Keratinocyte (primary cell): ENCODE measurements at regions not wholly inside any gene's neighbourhood (a gene's known extent, or its start where the extent isn't known, plus 50 kb on each side); places are given as distances from the start of the nearest gene placed in this dataset.

Source experiments
- DNase-seq: peaks from one replicate; pipeline ENCODE4 v3.0.0-alpha.2; 2011; ENCODE audit warnings: low read depth, missing footprints, low spot score
- FAIRE-seq: peaks from 2 replicates; lab custom pipeline; 2011; peaks lifted over from hg19 to GRCh38; lab: Jason Lieb, UNC
- H2AFZ ChIP-seq: 2 replicates; pipeline ENCODE4 v1.6.0; 2012; ENCODE audit warnings: low read length, control low read depth, inconsistent platforms; ENCODE audit not compliant: control insufficient read depth
- H3K27ac ChIP-seq: 2 replicates; pipeline ENCODE4 v1.5.1; 2011; ENCODE audit warnings: low read length; ENCODE audit not compliant: control insufficient read depth, insufficient read depth
- H3K27me3 ChIP-seq: 3 replicates; pipeline ENCODE4 v1.6.0; 2011; ENCODE audit warnings: low read length; ENCODE audit not compliant: control insufficient read depth, insufficient read depth; ENCODE audit errors: extremely low read depth
- H3K36me3 ChIP-seq, 2 experiments: 2 replicates in 1 of 2; 3 replicates in 1 of 2; pipeline ENCODE4 v1.5.1; 2011; ENCODE audit warnings: low read length in 2 of 2, mild to moderate bottlenecking in 1 of 2; ENCODE audit not compliant: control insufficient read depth in 2 of 2, insufficient read depth in 2 of 2; ENCODE audit errors: extremely low read depth in 1 of 2
- H3K4me1 ChIP-seq: 3 replicates; pipeline ENCODE4 v1.5.1; 2011; ENCODE audit warnings: low read length; ENCODE audit not compliant: control insufficient read depth, insufficient read depth; ENCODE audit errors: extremely low read depth
- H3K4me2 ChIP-seq: 3 replicates; pipeline ENCODE4 v1.6.0; 2011; ENCODE audit warnings: low read depth, low read length; ENCODE audit not compliant: control insufficient read depth, insufficient read depth; ENCODE audit errors: extremely low read depth
- H3K4me3 ChIP-seq, 3 experiments: fragments of 200-600 bp in 1 of 3; sonication (generic) in 1 of 3; 2 replicates in 2 of 3; 3 replicates in 1 of 3; pipeline ENCODE4 v1.5.1; 2011 to 2016; ENCODE audit warnings: low read length in 3 of 3, mild to moderate bottlenecking in 3 of 3, control low read depth in 2 of 3, inconsistent platforms in 1 of 3, low read depth in 1 of 3, mixed read lengths in 1 of 3, mixed run types in 1 of 3, moderate library complexity in 1 of 3; ENCODE audit not compliant: control insufficient read depth in 2 of 3, insufficient read depth in 2 of 3; ENCODE audit errors: extremely low read depth in 1 of 3
- H3K79me2 ChIP-seq: 2 replicates; pipeline ENCODE4 v1.6.0; 2012; ENCODE audit warnings: low read length; ENCODE audit not compliant: control insufficient read depth, insufficient read depth
- H3K9ac ChIP-seq: 3 replicates; pipeline ENCODE4 v1.6.0; 2011; ENCODE audit warnings: low read length; ENCODE audit not compliant: control insufficient read depth, insufficient read depth; ENCODE audit errors: extremely low read depth
- H3K9me1 ChIP-seq: 3 replicates; pipeline ENCODE4 v1.6.0; 2011; ENCODE audit warnings: low read length; ENCODE audit not compliant: control insufficient read depth, insufficient read depth; ENCODE audit errors: extremely low read depth
- H3K9me3 ChIP-seq: 2 replicates; pipeline ENCODE4 v1.5.1; 2012; ENCODE audit warnings: low read depth, low read length; ENCODE audit not compliant: control insufficient read depth
- H4K20me1 ChIP-seq: 3 replicates; pipeline ENCODE4 v1.6.0; 2011; ENCODE audit warnings: low read length; ENCODE audit not compliant: control insufficient read depth, insufficient read depth; ENCODE audit errors: extremely low read depth
- EZH2 ChIP-seq: IDR thresholded peaks from one replicate; pipeline ENCODE4 v1.6.1; 2012; ENCODE audit warnings: inconsistent platforms, mild to moderate bottlenecking, low read length, moderate library complexity
- dilution Hi-C: fragments of 300-500 bp; cut with MboI; formaldehyde crosslinking; loops from one replicate; pipeline ENCODE4 v1.7.0; 2020; ENCODE audit warnings: low sequenced_read_pairs; ENCODE audit not compliant: extremely low pct_ligation_motif_present
- TF ChIP-seq, protein P1 (sequence below), 3 experiments: IDR thresholded peaks in 1 of 3; conservative IDR thresholded peaks in 1 of 3; optimal IDR thresholded peaks in 1 of 3; 2 replicates in 2 of 3; 3 replicates in 1 of 3; pipeline versions ENCODE3 to v1.5.1; 2011; ENCODE audit warnings: low read length in 3 of 3, mild to moderate bottlenecking in 3 of 3, moderate library complexity in 2 of 3, control low read depth in 1 of 3, inconsistent platforms in 1 of 3; ENCODE audit not compliant: insufficient read depth in 2 of 3; ENCODE audit errors: extremely low read depth in 1 of 3

DNA sequence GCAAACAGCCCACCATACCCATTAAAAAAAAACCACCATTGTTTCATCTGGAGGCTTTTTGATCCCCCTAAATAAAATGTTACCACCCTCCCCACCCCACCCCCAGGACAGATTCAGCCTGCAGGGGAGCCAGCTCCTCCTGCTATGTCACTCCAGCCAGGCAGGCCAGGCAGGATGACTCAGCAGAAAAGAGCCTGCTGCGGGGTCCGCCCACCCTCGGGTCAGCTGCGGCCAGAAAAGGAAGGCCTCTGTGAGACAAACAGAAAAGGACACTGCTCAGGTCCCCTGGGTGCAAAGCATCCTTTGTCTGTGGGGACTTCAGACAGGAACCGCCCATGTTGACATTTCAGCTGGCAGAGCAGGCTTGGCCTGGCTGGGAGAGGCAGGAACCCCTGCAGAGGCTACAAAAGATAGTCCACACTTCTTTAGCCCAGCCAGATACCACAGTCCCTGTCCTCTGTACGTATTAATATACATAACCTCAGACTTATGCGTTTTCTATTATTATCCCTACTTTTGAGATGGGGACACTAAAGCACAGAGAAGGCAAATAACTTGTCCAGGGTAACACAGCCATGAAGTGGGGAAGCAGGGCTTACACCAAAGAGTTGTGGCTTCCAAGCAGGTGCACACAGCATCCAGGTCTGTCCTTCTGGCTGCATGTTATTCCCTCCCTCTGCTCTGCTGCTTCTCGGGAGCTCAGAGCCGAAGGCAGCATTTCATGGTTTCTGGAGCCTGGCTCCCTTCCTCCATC is 147.7 kb downstream of the CPEB2 start:
- no peak overlapping the region for H3K4me3 ChIP-seq
- H3K4me1 ChIP-seq: no peaks in the 10 kb centered on the region
- no peaks in the 10 kb centered on the region for H3K9me3 ChIP-seq
- no peak overlapping the region for H3K4me2 ChIP-seq
- H3K36me3 ChIP-seq: no peaks in the 10 kb centered on the region
- no peaks in the 10 kb centered on the region for H3K79me2 ChIP-seq
- H3K9ac ChIP-seq: no peak overlapping the region
- dilution Hi-C loops: no loop called here
- no peaks in the 10 kb centered on the region for H4K20me1 ChIP-seq
- no peak for TF ChIP-seq EZH2
- TF ChIP-seq, protein P1, sequence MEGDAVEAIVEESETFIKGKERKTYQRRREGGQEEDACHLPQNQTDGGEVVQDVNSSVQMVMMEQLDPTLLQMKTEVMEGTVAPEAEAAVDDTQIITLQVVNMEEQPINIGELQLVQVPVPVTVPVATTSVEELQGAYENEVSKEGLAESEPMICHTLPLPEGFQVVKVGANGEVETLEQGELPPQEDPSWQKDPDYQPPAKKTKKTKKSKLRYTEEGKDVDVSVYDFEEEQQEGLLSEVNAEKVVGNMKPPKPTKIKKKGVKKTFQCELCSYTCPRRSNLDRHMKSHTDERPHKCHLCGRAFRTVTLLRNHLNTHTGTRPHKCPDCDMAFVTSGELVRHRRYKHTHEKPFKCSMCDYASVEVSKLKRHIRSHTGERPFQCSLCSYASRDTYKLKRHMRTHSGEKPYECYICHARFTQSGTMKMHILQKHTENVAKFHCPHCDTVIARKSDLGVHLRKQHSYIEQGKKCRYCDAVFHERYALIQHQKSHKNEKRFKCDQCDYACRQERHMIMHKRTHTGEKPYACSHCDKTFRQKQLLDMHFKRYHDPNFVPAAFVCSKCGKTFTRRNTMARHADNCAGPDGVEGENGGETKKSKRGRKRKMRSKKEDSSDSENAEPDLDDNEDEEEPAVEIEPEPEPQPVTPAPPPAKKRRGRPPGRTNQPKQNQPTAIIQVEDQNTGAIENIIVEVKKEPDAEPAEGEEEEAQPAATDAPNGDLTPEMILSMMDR (optimal IDR thresholded peaks at IDR 0.05 in 1 of 3, IDR thresholded peaks at IDR 0.05 in 1 of 3, conservative IDR thresholded peaks at IDR 0.05 in 1 of 3; ENCODE audit: extremely low read depth in 1 of 3, insufficient read depth in 2 of 3, low read length in 3 of 3): no peak
- no peak overlapping the region for H3K27ac ChIP-seq
- H2AFZ ChIP-seq: no peak overlapping the region
- FAIRE-seq (no peak), DNase-seq (no peak)
- no peaks in the 10 kb centered on the region for H3K27me3 ChIP-seq
- no peaks in the 10 kb centered on the region for H3K9me1 ChIP-seq

DNA sequence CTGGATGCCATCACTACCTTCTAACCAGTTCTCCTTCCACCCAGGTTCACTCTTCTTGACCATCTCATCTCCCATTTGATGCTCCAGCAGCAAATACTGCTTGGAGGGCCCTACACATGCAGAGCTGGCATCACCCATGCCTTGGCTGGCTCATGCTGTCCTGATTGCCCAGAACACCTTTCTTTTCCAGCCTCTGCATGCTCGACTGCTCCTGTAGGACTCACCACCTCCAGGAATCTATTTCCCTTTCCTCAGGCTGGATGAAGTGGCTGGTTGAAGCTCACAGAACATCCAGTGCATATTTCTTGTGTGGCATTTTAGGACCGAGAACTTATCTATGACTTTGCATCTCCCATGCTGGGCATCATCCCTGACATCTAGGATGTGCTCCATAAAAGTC is 148.3 kb downstream of the CPEB2 start:
- Histone ChIP-seq H2AFZ (no peak overlapping the region), H3K27ac (no peak overlapping the region), H3K9me3 (no peaks in the 10 kb centered on the region), H3K36me3 (no peaks in the 10 kb centered on the region), H3K4me3 (no peak overlapping the region), H4K20me1 (no peaks in the 10 kb centered on the region), H3K4me2 (no peak overlapping the region), H3K9me1 (no peaks in the 10 kb centered on the region), H3K9ac (no peak overlapping the region), H3K27me3 (no peaks in the 10 kb centered on the region), H3K79me2 (no peaks in the 10 kb centered on the region), H3K4me1 (no peaks in the 10 kb centered on the region)
- dilution Hi-C loops: no loop called here
- FAIRE-seq: no peak
- TF ChIP-seq EZH2: no peak
- no peak for DNase-seq

DNA sequence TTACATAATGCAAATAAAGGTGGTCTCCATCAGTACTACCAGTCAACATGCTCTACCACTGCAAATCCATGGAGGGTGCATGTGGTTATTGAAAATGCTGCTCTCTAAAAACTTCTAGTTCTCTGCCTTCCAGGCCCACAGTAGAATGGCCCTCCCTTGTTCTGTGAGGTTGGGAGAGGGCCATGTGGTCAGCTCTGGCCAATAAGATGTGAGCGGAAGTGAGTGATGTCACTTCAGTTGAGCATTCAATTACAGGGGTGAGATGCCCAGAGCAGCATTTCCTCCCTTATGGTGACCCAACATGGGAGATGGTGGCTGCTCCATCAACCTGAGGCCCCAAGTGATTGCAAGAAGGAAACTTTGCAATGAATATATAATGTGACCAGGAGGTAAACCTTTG is 148.8 kb downstream of the CPEB2 start:
- Histone ChIP-seq H3K9me3 (no peaks in the 10 kb centered on the region), H3K4me3 (no peak overlapping the region), H3K9me1 (no peaks in the 10 kb centered on the region), H2AFZ (no peak overlapping the region), H3K79me2 (no peaks in the 10 kb centered on the region), H3K36me3 (no peaks in the 10 kb centered on the region), H3K4me1 (no peaks in the 10 kb centered on the region), H3K9ac (no peak overlapping the region), H4K20me1 (no peaks in the 10 kb centered on the region), H3K27ac (no peak overlapping the region), H3K27me3 (no peaks in the 10 kb centered on the region), H3K4me2 (no peak overlapping the region)
- DNase-seq (no peak), FAIRE-seq (no peak)
- TF ChIP-seq, protein P1 (optimal IDR thresholded peaks at IDR 0.05 in 1 of 3, IDR thresholded peaks at IDR 0.05 in 1 of 3, conservative IDR thresholded peaks at IDR 0.05 in 1 of 3; ENCODE audit: extremely low read depth in 1 of 3, insufficient read depth in 2 of 3, low read length in 3 of 3): no peak
- TF ChIP-seq EZH2: no peak
- dilution Hi-C loops: no loop called here
